C4-2B (cell line): ENCODE measurements at regions not wholly inside any gene's neighbourhood (a gene's known extent, or its start where the extent isn't known, plus 50 kb on each side); places are given as distances from the start of the nearest gene placed in this dataset.

ENCODE experiments used
- H3K27ac ChIP-seq: fragments of 450-650 bp; 2 replicates; pipeline ENCODE4 v1.5.1; 2017
- CTCF ChIP-seq: fragments of 450-650 bp; conservative IDR thresholded peaks from 2 replicates; pipeline ENCODE4 v1.5.1; 2017; ENCODE audit warnings: mild to moderate bottlenecking
- ZFX ChIP-seq: fragments of 450-650 bp; IDR thresholded peaks from 2 replicates; pipeline ENCODE4 v1.6.1; 2017

GRCh38 chr11:28965819-28966218, 857.6 kb downstream of the METTL15 start:
- no peak for TF ChIP-seq ZFX
- no peak for TF ChIP-seq CTCF
- H3K27ac ChIP-seq, result no peak overlapping the region

GRCh38 chr11:28964811-28965210, 856.6 kb downstream of the METTL15 start:
- H3K27ac ChIP-seq, result no peak overlapping the region

GRCh38 chr11:28963187-28963586, 855.0 kb downstream of the METTL15 start:
- no peak for TF ChIP-seq CTCF
- no peak for TF ChIP-seq ZFX
- H3K27ac ChIP-seq, result no peak overlapping the region

More at GRCh38 chr11:28964811-28965210, 856.6 kb downstream of the METTL15 start:
- no peak for TF ChIP-seq CTCF
- no peak for TF ChIP-seq ZFX

GRCh38 chr11:28962502-28962901, 854.3 kb downstream of the METTL15 start:
- TF ChIP-seq ZFX (no peak), CTCF (no peak)

GRCh38 chr11:28961726-28962125, 853.5 kb downstream of the METTL15 start:
- TF ChIP-seq ZFX (no peak), CTCF (no peak)
- no peak overlapping the region for H3K27ac ChIP-seq

More at GRCh38 chr11:28962502-28962901, 854.3 kb downstream of the METTL15 start:
- H3K27ac ChIP-seq, result no peak overlapping the region

GRCh38 chr11:28956446-28956845, 848.3 kb downstream of the METTL15 start:
- no peak for TF ChIP-seq CTCF
- no peak for TF ChIP-seq ZFX
- no peak overlapping the region for H3K27ac ChIP-seq

GRCh38 chr11:28951191-28951590, 843.0 kb downstream of the METTL15 start:
- TF ChIP-seq ZFX, result no peak
- TF ChIP-seq CTCF, result no peak
- H3K27ac ChIP-seq, result no peak overlapping the region
